GM10266 (cell line): ENCODE measurements at regions not wholly inside any gene's neighbourhood (a gene's known extent, or its start where the extent isn't known, plus 50 kb on each side); places are given as distances from the start of the nearest gene placed in this dataset.

Experiments
- DNase-seq: peaks from one replicate; pipeline ENCODE4 v3.0.0; 2012; ENCODE audit errors: extremely low spot score
- TF ChIP-seq, protein P1 (sequence below): IDR thresholded peaks from 2 replicates; pipeline ENCODE4 v1.5.1; 2012; ENCODE audit warnings: mild to moderate bottlenecking, low read depth; ENCODE audit not compliant: control insufficient read depth, insufficient read depth; ENCODE audit errors: missing control alignments

DNA sequence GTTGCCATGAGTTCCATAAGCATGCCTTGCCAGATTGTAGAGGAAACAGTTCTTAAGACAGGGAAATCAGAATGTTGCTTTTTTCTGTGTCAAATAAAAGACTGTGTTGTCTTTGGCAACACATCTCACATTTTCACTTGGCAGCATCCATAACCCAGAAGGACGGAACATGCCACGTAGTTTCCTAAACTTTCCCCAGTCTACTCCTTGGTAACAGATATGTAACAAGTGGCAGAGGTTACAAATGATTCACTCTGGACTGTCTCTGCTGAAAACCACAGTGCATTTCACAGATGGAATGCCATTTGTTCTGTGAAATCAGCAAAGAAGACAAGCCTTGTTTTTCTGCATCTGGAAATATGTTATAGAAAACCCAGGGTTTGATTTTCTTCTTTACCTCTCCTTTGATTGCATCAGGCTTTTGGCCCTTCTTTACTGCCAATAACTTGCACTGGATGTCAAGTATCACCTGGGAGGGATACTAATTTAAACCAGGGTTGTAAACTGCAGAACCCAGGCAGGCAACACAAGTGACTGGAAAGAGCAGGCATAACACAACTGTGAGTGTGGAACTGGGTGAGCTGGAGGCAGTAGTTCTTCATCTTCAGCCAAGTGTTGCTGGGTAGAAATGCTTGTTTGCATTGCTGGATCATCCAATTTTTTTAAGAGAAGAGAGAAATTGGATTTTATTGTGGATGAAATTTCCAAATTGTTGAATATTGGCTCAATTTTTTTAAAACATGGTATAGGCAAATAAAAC, 124.4 kb upstream of the FOXB1 start:
- DNase-seq, result no peak
- TF ChIP-seq, protein P1, sequence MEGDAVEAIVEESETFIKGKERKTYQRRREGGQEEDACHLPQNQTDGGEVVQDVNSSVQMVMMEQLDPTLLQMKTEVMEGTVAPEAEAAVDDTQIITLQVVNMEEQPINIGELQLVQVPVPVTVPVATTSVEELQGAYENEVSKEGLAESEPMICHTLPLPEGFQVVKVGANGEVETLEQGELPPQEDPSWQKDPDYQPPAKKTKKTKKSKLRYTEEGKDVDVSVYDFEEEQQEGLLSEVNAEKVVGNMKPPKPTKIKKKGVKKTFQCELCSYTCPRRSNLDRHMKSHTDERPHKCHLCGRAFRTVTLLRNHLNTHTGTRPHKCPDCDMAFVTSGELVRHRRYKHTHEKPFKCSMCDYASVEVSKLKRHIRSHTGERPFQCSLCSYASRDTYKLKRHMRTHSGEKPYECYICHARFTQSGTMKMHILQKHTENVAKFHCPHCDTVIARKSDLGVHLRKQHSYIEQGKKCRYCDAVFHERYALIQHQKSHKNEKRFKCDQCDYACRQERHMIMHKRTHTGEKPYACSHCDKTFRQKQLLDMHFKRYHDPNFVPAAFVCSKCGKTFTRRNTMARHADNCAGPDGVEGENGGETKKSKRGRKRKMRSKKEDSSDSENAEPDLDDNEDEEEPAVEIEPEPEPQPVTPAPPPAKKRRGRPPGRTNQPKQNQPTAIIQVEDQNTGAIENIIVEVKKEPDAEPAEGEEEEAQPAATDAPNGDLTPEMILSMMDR, result no peak

DNA sequence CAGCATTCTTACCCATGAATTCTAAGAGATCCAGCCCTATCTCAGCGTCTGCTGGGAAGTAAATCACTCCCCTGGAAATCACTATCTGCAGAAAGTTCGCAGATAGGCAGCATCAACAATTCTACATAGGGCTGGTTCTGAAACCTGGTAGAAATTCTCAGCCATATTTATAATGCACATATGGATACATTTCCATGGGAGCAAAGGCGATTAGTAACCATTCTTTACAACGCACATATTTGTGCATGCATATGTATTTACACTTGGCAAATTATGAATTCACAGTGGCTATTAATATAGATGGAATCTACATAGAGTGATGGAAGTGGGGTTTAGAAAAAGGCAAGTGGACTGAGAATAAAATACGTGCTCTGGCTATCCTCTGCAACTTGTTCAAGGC, 128.0 kb upstream of the FOXB1 start:
- no peak for DNase-seq
- TF ChIP-seq, protein P1, result no peak

DNA sequence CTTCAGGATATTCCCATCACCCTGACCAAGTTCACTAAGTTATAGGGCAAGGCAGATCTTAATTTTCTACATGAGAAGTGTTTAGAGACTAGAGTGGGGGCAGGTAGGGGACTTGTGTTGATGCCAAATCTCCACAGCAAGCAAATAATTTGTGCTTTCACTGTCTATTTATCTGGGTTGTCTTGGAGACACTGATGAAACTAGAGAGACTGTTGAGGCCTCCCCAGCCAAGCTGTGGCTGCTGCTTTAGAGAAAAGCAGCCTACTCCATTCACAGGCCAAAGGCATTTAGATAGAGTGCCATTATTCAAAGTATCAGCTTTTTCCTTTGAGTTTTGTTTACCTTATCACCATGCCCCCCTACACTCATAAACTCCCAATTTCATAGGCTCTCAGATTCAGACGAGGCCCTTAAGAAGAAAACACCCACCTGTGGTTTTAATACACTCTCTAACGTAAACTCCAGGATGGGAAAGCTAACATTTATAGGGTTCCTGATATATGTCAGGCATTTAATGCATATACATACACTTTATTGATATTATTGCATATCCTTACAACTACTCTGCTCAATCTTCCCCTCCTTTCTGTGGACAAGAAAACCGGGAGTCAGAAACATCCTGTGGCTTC, 130.4 kb upstream of the FOXB1 start:
- no peak for DNase-seq
- TF ChIP-seq, protein P1, result no peak

DNA sequence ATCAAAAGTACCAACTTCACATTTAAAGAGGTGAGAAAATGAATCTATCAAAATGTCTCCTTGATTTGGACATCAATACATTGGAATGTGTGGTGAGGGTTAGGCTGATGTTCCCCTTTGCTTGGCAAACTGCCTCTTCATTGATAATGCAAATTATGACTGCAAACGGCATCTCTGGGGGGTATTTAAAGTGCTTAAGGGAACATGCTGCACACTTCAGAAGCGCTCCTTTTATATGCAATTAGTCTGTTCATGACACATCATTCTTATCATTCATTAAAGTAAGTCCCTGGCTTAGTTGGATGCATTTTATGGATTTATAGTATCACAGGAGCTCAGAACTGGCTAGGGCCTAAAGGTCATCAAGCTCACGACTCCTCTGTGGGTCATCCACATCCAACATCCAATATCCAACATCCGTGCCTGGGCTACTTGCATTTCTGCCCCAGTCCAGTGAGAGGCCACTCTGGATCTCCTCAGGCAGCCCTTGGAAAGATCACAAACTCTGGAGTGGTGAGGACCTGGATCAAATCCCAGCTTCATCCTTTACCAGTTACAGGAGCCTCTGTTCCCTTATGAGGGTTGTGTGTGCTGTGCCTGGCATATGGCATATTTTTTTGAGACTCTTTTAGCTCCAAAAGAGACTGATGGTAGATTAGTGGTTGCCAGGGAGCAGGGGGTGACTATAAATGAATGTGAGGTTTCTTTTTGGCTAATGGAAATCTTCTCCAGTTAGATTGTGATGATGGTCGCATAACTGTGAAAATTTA, 136.8 kb upstream of the FOXB1 start:
- TF ChIP-seq, protein P1, result no peak
- no peak for DNase-seq

DNA sequence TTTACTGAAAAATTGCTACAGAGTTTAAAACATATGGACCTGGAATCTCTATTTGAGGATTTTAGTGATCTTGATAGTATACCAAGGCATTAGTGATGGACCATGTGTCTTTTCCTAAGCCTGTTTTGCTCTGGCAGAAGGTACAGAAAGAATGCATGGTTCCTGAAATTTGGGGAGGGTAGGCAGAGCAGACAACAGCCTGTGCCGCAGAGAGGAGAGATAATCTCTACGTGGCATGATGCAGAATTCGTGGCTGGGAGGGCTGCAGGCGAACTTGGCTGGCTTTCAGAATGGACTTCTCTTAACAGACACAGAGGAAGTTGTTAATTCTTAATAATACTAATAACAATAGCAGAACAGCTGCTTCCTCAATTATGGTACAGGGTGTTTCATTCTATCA, 137.5 kb upstream of the FOXB1 start:
- DNase-seq, result no peak
- TF ChIP-seq, protein P1, result no peak

DNA sequence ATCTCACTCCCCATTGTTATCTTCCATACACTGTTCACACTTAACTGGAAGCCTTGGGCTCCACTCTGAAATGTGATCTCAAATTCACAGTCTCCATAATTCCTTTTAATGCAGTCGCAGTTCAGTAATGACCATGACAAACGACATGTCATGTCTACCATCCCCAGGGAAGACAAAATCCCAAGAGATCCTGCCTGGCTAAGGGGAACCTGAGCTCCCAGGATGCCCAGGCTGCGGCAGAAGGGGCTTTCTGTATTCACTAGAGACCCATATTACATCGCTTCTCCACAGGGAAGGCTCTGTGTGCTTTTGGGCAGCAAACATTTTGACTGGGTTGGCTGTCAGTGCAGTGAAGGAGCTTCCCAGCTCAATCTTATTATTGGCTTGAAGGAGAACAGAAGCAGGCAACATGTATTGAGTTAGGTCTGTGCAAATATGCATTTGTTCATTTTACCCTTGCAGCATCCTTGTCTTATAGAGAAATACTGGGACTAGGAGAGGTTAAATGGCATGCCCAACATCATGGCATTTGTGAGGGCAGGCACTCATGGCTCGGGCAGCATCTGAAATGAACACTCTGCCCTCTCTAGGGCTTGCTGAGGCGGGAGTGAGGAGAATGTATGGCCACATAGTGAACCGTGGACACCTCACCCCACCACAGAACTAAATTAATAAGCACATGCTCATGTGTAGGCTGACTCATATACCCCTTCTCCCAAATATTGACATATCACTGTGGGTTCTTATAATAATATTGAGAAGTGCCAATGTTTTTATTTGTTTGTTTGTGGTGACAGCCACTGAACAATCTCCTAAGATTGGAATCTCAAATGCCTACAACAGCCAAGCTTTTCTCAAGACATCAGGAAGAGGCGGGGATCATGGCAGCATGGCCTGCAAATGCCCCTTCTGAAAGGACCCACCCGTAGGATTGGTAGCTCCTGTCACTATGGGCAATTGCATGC, 141.6 kb upstream of the FOXB1 start:
- DNase-seq, result no peak
- TF ChIP-seq, protein P1, result no peak
